Brain pericyte (primary cell): ENCODE measurements at regions not wholly inside any gene's neighbourhood (a gene's known extent, or its start where the extent isn't known, plus 50 kb on each side); places are given as distances from the start of the nearest gene placed in this dataset.

ENCODE experiments used
- DNase-seq: peaks from one replicate; pipeline ENCODE4 v3.0.0-alpha.2; 2012; ENCODE audit warnings: low read depth, low spot score

DNA sequence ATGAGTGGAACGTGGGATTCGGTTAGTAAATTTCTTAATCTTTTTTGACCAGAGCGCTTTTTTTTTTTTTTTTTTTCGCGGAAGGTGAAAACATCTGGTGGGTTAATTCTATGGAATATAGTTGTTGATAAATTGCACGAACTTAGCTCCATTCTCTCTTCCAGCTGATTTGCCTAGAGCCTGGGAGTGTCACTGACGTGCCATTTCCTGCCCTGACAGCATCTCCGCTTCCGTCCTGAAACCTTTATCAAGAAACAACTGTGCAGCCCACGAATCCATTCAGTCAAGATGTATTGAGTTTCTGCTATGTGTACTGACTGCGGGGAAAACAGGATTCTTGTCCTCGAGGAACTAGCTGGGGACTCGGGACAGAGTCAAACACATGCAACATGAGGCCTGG, 59.5 kb upstream of the TGM3 start:
- DNase-seq: no peak

DNA sequence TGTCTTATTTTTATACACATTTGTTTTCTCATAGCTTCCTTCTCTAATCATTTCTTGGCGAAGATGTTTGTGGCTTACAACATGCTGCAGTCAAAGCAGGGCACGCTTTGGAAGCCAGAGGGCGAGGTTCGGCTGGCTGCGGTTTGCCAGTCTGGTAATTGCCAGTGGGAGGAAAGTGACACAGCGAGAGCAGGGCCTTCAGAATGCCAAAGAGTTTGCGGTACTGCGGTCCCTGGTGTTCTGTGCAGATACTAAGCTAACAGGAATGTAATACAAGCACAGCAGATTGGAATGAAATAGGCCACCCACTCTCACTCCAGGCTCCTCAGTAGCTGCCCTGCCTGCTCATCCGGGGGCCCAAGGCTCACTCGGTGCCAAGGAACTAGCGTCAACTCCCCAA, 58.7 kb upstream of the TGM3 start:
- peak; percentile 15 for DNase-seq

DNA sequence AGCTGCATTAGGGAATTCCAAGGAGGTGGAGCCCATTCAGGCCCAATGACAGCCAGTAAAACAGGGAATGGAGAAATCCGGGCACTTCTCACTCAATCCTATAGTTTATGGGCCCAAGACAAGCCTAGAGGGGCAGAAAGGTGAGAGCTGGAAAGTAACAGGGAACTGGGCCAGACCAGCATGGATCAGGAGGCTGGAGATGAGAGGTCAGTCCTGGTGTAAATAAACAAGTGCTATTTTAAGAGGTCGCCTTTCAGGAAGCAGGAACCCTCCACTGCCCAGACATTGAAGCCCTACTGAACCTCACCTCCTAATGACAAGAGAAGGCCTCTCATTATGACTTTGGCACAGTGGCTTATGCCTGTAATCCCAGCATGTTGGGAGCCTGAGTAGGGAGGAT, 57.2 kb upstream of the TGM3 start:
- no peak for DNase-seq

DNA sequence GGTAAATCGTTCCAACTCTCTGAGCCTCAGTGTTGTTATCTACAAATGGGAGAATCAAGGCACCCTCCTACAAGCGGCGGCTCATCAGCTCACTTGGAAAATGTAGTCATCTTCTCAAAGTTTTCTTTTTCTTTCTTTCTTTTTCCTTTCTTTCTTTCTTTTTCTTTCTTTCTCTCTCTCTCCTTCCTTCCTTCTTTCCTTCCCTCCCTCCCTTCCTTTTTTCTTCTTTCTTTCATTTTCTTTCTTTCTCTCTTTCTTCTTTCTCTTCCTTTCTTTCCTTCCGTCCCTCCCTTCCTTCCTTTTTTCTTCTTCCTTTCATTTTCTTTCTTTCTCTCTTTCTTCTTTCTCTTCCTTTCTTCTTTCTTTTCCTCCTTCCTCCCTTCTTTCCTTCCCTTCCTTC, 55.0 kb upstream of the TGM3 start:
- DNase-seq: no peak

DNA sequence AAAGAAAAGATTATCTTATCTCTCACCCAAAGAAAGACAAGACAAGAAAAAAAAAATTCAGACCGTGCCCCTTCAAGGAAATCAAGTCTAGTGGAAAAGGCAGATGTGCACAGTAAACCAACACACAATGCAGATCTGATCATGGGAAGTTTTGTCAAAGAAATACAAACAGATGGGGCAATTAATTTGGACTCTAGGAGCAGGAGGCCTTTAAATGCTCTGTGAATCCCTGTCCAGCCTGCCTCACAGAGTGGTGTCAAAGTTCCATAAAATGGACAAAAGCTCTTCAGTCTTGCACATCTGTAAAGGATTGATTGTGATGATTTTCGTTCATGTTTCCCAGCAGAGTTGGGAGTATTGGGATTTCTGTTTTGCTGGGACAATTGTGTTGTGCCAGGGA, 53.1 kb upstream of the TGM3 start:
- DNase-seq: no peak

DNA sequence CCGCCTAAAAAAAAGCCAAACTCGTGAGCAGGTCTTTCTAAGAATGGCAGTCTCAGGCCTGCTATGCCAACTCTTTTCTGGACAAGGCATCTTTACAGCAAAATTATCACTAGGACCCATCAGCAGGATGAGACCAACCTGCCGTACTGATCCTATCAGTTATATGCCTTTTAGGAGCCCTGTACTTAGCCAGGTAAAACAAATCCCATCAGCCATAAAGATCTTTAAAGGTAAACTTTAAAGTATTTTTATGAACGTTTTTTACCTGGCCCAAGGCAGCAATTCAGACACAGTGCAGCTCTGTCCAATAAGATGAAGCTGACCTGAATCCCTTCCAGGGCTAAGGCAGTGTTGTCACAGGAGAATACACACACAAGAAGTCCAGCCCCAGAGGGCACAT, 51.3 kb upstream of the TGM3 start:
- DNase-seq: no peak

DNA sequence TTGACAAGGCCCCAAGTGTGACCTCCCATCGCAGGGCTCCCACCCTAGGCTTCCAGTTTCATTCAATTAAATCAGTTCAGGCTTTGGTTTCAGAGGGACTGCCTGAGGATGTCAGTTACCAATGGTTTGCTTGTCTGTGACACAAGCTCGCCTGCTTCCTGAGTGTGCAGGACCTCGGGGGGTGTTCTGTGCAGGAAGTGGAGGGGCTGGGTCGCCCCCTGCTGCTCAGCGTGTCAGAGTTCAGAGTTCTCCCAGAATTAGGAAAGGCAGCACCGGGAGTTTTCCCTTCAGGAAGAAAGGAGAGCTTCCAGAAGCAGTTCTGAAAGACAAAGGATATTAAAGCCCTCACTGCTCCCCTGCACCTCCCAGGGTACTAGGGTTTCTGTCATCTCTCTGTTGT, 50.8 kb upstream of the TGM3 start:
- no peak for DNase-seq

DNA sequence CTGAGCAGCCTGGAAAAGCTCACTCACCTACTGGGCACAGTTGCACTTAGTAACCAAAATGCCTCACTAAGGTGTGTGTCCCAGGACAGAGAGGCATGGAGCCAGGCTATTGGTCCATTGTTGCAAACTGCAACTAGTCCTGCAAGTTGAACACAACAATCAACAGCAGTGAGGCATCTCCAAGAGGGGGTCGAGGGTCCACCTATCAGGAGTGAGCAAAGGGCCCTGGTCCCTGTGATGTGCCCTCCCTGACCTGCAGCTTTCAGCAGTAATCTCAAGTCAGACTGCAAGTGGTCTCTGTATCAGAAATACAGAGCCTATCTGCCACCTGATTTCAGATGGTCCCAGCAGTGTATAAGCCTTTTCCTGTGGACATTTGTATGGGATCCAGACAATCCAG, 50.2 kb upstream of the TGM3 start:
- DNase-seq: no peak
